SK-N-SH (cell line): ENCODE measurements at regions not wholly inside any gene's neighbourhood (a gene's known extent, or its start where the extent isn't known, plus 50 kb on each side); places are given as distances from the start of the nearest gene placed in this dataset.

Source experiments
- CTCF ChIA-PET: fragments of 300-600, 350-600 bp; formaldehyde crosslinking; extraction: SDS; loops from one replicate; lab custom pipeline; 2021; lab: Yijun Ruan, JAX
- POLR2A ChIA-PET: fragments of 350-600 bp; sonication (Branson Sonifier 250); formaldehyde crosslinking; extraction: SDS; loops from one replicate; lab custom pipeline; 2020; ENCODE audit warnings: antibody characterized with exemption, inconsistent platforms; lab: Yijun Ruan, JAX
- DNase-seq: peaks from one replicate; pipeline ENCODE4 v3.0.0; 2012
- H2AFZ ChIP-seq: fragments of 200-600 bp; sonication (generic); 2 replicates; pipeline ENCODE4 v1.8.1; 2016; ENCODE audit warnings: antibody characterized with exemption, mild to moderate bottlenecking, low read depth
- H3F3A ChIP-seq: fragments of 200-600 bp; sonication (generic); replicated peaks from 2 replicates; pipeline ENCODE3; 2016; ENCODE audit warnings: antibody characterized with exemption, mild to moderate bottlenecking; ENCODE audit not compliant: insufficient read depth
- H3K27ac ChIP-seq, 2 experiments: fragments of 200-500 bp in 1 of 2; fragments of 200-600 bp in 1 of 2; sonication (Bioruptor generic) in 1 of 2; sonication (generic), shearing (Covaris generic) in 1 of 2; 2 replicates each; pipeline versions ENCODE4 v1.5.1 to v1.6.1; 2014 to 2016; ENCODE audit warnings: low read depth in 2 of 2, inconsistent platforms in 1 of 2, low read length in 1 of 2, mild to moderate bottlenecking in 1 of 2, mixed read lengths in 1 of 2
- H3K27me3 ChIP-seq: fragments of 200-600 bp; sonication (generic), shearing (Covaris generic); 2 replicates; pipeline ENCODE4 v1.6.1; 2016; ENCODE audit warnings: mixed run types; ENCODE audit not compliant: insufficient read depth
- H3K36me3 ChIP-seq, 2 experiments: fragments of 200-500 bp in 1 of 2; fragments of 200-600 bp in 1 of 2; sonication (Bioruptor generic) in 1 of 2; sonication (generic) in 1 of 2; replicated peaks in 1 of 2; 2 replicates each; pipeline versions ENCODE3 to v1.5.1; 2014 to 2016; ENCODE audit warnings: low read length in 1 of 2, mild to moderate bottlenecking in 1 of 2; ENCODE audit not compliant: insufficient read depth in 2 of 2, control insufficient read depth in 1 of 2
- H3K4me1 ChIP-seq, 2 experiments: fragments of 200-500 bp in 1 of 2; fragments of 200-600 bp in 1 of 2; sonication (Bioruptor generic) in 1 of 2; sonication (generic), shearing (Covaris generic) in 1 of 2; 2 replicates each; pipeline versions ENCODE4 v1.5.1 to v1.6.1; 2014 to 2016; ENCODE audit warnings: low read depth in 1 of 2, low read length in 1 of 2, mixed run types in 1 of 2; ENCODE audit not compliant: insufficient read depth in 2 of 2, control insufficient read depth in 1 of 2
- H3K4me2 ChIP-seq: fragments of 200-600 bp; sonication (generic), shearing (Covaris generic); 2 replicates; pipeline ENCODE4 v1.6.1; 2017; ENCODE audit warnings: mixed run types
- H3K4me3 ChIP-seq, 2 experiments: fragments of 200-500 bp in 1 of 2; fragments of 200-600 bp in 1 of 2; sonication (Bioruptor generic) in 1 of 2; sonication (generic), shearing (Covaris generic) in 1 of 2; 2 replicates each; pipeline versions ENCODE4 v1.5.1 to v1.8.1; 2014 to 2016; ENCODE audit warnings: low read depth in 2 of 2, inconsistent platforms in 1 of 2, low read length in 1 of 2, mild to moderate bottlenecking in 1 of 2, mixed read lengths in 1 of 2, moderate library complexity in 1 of 2
- H3K79me2 ChIP-seq: fragments of 200-600 bp; sonication (generic); 2 replicates; pipeline ENCODE4 v1.8.1; 2017; ENCODE audit warnings: mild to moderate bottlenecking; ENCODE audit not compliant: insufficient read depth
- H3K9ac ChIP-seq: fragments of 200-600 bp; sonication (generic); 2 replicates; pipeline ENCODE4 v1.6.1; 2017; ENCODE audit warnings: mixed run types
- H3K9me2 ChIP-seq: fragments of 200-600 bp; sonication (generic); 2 replicates; pipeline ENCODE4 v1.6.1; 2017; ENCODE audit warnings: mixed run types
- H3K9me3 ChIP-seq: fragments of 200-600 bp; sonication (generic); 2 replicates; pipeline ENCODE4 v1.6.1; 2017; ENCODE audit warnings: mixed run types, mild to moderate bottlenecking, moderate library complexity
- H4K20me1 ChIP-seq: fragments of 200-600 bp; sonication (generic); 2 replicates; pipeline ENCODE4 v1.6.1; 2017; ENCODE audit warnings: mild to moderate bottlenecking, mixed run types; ENCODE audit not compliant: insufficient read depth
- GATA2 ChIP-seq: sonication (generic); formaldehyde crosslinking; IDR thresholded peaks from 2 replicates; pipeline ENCODE4 v1.5.0; 2020; ENCODE audit warnings: mild to moderate bottlenecking, missing genetic modification reagents
- IRF3 ChIP-seq: fragments of 150-350 bp; IDR thresholded peaks from 2 replicates; pipeline ENCODE4 v1.6.1; 2016; ENCODE audit warnings: mild to moderate bottlenecking, low read depth, low read length
- JUND ChIP-seq: IDR thresholded peaks from 2 replicates; pipeline ENCODE4 v1.4.0; 2012
- MEF2A ChIP-seq: IDR thresholded peaks from 2 replicates; pipeline ENCODE4 v1.4.0; 2012; ENCODE audit warnings: low read depth, borderline replicate concordance
- NFIC ChIP-seq: IDR thresholded peaks from 2 replicates; pipeline ENCODE4 v1.4.0; 2012; ENCODE audit warnings: borderline replicate concordance
- PBX3 ChIP-seq: IDR thresholded peaks from 2 replicates; pipeline ENCODE4; 2012
- REST ChIP-seq: IDR thresholded peaks from 2 replicates; pipeline ENCODE4 v1.6.1; 2012; ENCODE audit warnings: mild to moderate bottlenecking, low read depth, low read length, moderate library complexity
- SIN3A ChIP-seq: IDR thresholded peaks from 2 replicates; pipeline ENCODE4 v1.6.1; 2012; ENCODE audit warnings: low read depth, mild to moderate bottlenecking, low read length, moderate library complexity, borderline replicate concordance
- USF1 ChIP-seq: IDR thresholded peaks from 2 replicates; pipeline ENCODE4 v1.4.0; 2012; ENCODE audit warnings: low read depth, borderline replicate concordance
- USF2 ChIP-seq: fragments of 150-350 bp; IDR thresholded peaks from 2 replicates; pipeline ENCODE4 v1.6.1; 2017; ENCODE audit warnings: antibody characterized with exemption, low read length, low read depth, borderline replicate concordance
- ZBTB33 ChIP-seq: IDR thresholded peaks from 2 replicates; pipeline ENCODE4 v1.4.0; 2012; ENCODE audit warnings: low read depth, borderline replicate concordance
- WGBS: methylation state at CpG from one replicate; pipeline ENCODE4 v1.1.6; 2017; ENCODE audit warnings: low lambda C conversion rate; 5-methylcytosine and 5-hydroxymethylcytosine counted together

- ChIA-PET POLR2A (no interaction called here), CTCF (no interaction called here)
- no peaks in the 10 kb centered on the region for H3F3A ChIP-seq
- no peak overlapping the region for H2AFZ ChIP-seq
- no peaks in the 10 kb centered on the region for H3K4me1 ChIP-seq
- no peaks in the 10 kb centered on the region for H3K36me3 ChIP-seq
- H3K9me2 ChIP-seq, result no peaks in the 10 kb centered on the region
- H3K27ac ChIP-seq, result no peak overlapping the region
- H3K4me2 ChIP-seq, result no peak overlapping the region
- WGBS, result 6% methylated on average over 9 of the region's 9 CpGs
- TF ChIP-seq MEF2A (no peak), NFIC (no peak), USF1 (no peak), GATA2 (CRISPR knock-in tag) (no peak), USF2 (no peak), REST (no peak), ZBTB33 (no peak), IRF3 (no peak), PBX3 (no peak), SIN3A (no peak), JUND (no peak)
- H3K4me3 ChIP-seq, result no peak overlapping the region
- H3K9ac ChIP-seq, result no peak overlapping the region
- H4K20me1 ChIP-seq, result no peaks in the 10 kb centered on the region
- H3K9me3 ChIP-seq, result no peaks in the 10 kb centered on the region
- DNase-seq, result no peak
- H3K79me2 ChIP-seq, result no peaks in the 10 kb centered on the region
- peaks cover 38% of the 10 kb centered on the region for H3K27me3 ChIP-seq
These were observed 230.8 kb upstream of the IRX4 start for GRCh38 chr5:2113348-2114131.
